Gastrocnemius medialis (tissue), 4 donors: ENCODE measurements at regions not wholly inside any gene's neighbourhood (a gene's known extent, or its start where the extent isn't known, plus 50 kb on each side); places are given as distances from the start of the nearest gene placed in this dataset.

Source experiments
- CTCF ChIP-seq, 5 experiments: fragments of 450-650 bp in 3 of 5; fragments of 200-600 bp in 2 of 5; sonication (generic) in 2 of 5; IDR thresholded peaks in 4 of 5; conservative IDR thresholded peaks in 1 of 5; 1 replicate in 4 of 5; 2 replicates in 1 of 5; pipeline ENCODE4 v1.5.1; 2016 to 2019; ENCODE audit warnings: antibody characterized with exemption in 5 of 5, mild to moderate bottlenecking in 3 of 5, moderate library complexity in 3 of 5
- POLR2A ChIP-seq, 2 donors: fragments of 450-650 bp; IDR thresholded peaks; one replicate each; pipeline ENCODE4 v1.6.1; 2017; ENCODE audit warnings: antibody characterized with exemption in 2 of 2, mild to moderate bottlenecking in 2 of 2, moderate library complexity in 2 of 2

- TF ChIP-seq CTCF (IDR thresholded peaks at IDR 0.05 in 4 of 5, conservative IDR thresholded peaks at IDR 0.05 in 1 of 5), result no peak
- TF ChIP-seq POLR2A (IDR thresholded peaks at IDR 0.05), result no peak
Observed at GRCh38 chr2:19833978-19834377, 67.8 kb downstream of the TTC32 start.
